GM13977 (cell line): ENCODE measurements at regions not wholly inside any gene's neighbourhood (a gene's known extent, or its start where the extent isn't known, plus 50 kb on each side); places are given as distances from the start of the nearest gene placed in this dataset.

ENCODE experiments used
- DNase-seq: peaks from one replicate; pipeline ENCODE4 v3.0.0; 2012; ENCODE audit warnings: low spot score
- in situ Hi-C: fragments of 300-500 bp; cut with MboI; formaldehyde crosslinking; loops from one replicate; pipeline ENCODE4 v1.12.0; 2022; ENCODE audit warnings: low sequenced_read_pairs, low pct_unique_long_range_greater_than_20kb, mixed read lengths, inconsistent platforms; ENCODE audit not compliant: unreplicated experiment
- TF ChIP-seq, protein P1 (sequence below): IDR thresholded peaks from 2 replicates; pipeline ENCODE4 v1.5.1; 2012; ENCODE audit warnings: mild to moderate bottlenecking, control low read depth; ENCODE audit not compliant: insufficient read depth; ENCODE audit errors: extremely low read depth, missing control alignments

DNA sequence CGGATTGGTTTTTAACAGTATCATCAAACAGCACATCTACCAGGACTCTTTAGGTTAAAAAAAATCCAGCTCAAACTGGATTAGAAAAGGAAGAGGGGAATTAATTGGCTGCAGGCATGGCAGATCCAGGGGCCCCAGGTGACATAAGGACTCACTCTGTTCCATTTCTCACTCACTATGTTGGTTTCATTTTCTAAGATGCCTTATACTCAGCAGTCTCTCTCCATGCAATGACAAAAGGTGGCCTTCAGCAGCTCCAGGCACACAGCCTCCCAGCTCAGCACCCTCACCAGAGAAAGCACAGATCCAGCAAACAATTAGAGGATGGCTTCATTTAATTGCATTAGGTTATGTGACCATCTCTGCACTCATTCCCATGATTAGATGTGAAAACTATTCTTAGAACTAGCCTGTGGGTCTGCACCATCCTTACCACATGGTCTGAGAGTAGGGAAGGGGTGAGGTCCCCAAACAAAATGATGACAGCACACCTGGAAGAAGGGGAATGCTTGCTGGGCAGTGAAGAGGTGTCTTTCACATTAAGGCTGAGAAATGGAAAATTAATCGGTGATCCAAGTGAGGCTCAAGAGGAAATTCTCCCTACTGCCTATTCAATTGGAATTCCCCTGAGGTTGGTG, 243.1 kb downstream of the CDH26 start:
- TF ChIP-seq, protein P1, sequence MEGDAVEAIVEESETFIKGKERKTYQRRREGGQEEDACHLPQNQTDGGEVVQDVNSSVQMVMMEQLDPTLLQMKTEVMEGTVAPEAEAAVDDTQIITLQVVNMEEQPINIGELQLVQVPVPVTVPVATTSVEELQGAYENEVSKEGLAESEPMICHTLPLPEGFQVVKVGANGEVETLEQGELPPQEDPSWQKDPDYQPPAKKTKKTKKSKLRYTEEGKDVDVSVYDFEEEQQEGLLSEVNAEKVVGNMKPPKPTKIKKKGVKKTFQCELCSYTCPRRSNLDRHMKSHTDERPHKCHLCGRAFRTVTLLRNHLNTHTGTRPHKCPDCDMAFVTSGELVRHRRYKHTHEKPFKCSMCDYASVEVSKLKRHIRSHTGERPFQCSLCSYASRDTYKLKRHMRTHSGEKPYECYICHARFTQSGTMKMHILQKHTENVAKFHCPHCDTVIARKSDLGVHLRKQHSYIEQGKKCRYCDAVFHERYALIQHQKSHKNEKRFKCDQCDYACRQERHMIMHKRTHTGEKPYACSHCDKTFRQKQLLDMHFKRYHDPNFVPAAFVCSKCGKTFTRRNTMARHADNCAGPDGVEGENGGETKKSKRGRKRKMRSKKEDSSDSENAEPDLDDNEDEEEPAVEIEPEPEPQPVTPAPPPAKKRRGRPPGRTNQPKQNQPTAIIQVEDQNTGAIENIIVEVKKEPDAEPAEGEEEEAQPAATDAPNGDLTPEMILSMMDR: no peak
- DNase-seq: no peak
- in situ Hi-C loops: no loop called here

GRCh38 chr20:60202046-60202445, 243.8 kb downstream of the CDH26 start:
- DNase-seq: no peak
- in situ Hi-C loops: no loop called here

GRCh38 chr20:60203451-60203850, 245.2 kb downstream of the CDH26 start:
- TF ChIP-seq, protein P1: no peak
- no peak for DNase-seq
- in situ Hi-C loops: no loop called here

More at GRCh38 chr20:60202046-60202445, 243.8 kb downstream of the CDH26 start:
- TF ChIP-seq, protein P1: no peak

GRCh38 chr20:60204601-60205000, 246.4 kb downstream of the CDH26 start:
- DNase-seq: no peak
- TF ChIP-seq, protein P1: no peak
- in situ Hi-C loops: no loop called here

- in situ Hi-C loops: no loop called here
Observed at GRCh38 chr20:60206259-60206658, 248.0 kb downstream of the CDH26 start.

GRCh38 chr20:60209048-60209447, 250.8 kb downstream of the CDH26 start:
- TF ChIP-seq, protein P1: no peak
- in situ Hi-C loops: no loop called here
- DNase-seq: no peak

More at GRCh38 chr20:60206259-60206658, 248.0 kb downstream of the CDH26 start:
- DNase-seq: no peak
- TF ChIP-seq, protein P1: peak; percentile 7
